Upper lobe of left lung (tissue), 6 donors: ENCODE measurements at regions not wholly inside any gene's neighbourhood (a gene's known extent, or its start where the extent isn't known, plus 50 kb on each side); places are given as distances from the start of the nearest gene placed in this dataset.

ENCODE experiments used
- ATAC-seq, 2 donors: fragments of 200-7000 bp; cut with Tn5 transposase; one replicate each; pipeline ENCODE4 v1.9.1; 2022; ENCODE audit warnings: mild to moderate bottlenecking in 2 of 2, moderate library complexity in 2 of 2; ENCODE audit not compliant: low FRiP score in 2 of 2
- DNase-seq, 2 donors: peaks; one replicate each; pipeline ENCODE4 v3.0.0-alpha.2; 2019 to 2020
- H3K27ac ChIP-seq, 4 donors: fragments of 200-600 bp; sonication (generic); one replicate each; pipeline ENCODE4 v1.5.1; 2016 to 2019
- H3K27me3 ChIP-seq, 4 donors: fragments of 200-600 bp; sonication (generic); one replicate each; pipeline ENCODE4 v1.5.1; 2017 to 2019
- H3K36me3 ChIP-seq, 4 donors: fragments of 200-600 bp; sonication (generic); one replicate each; pipeline ENCODE4 v1.5.1; 2016 to 2019
- H3K4me1 ChIP-seq, 4 donors: fragments of 200-600 bp; sonication (generic); one replicate each; pipeline ENCODE4 v1.5.1; 2018 to 2019
- H3K4me3 ChIP-seq, 4 donors: fragments of 200-600 bp; sonication (generic); one replicate each; pipeline ENCODE4 v1.5.1; 2017 to 2019; ENCODE audit warnings: mild to moderate bottlenecking in 2 of 4, moderate library complexity in 1 of 4
- H3K9me3 ChIP-seq, 4 donors: fragments of 200-600 bp; sonication (generic); one replicate each; pipeline ENCODE4 v1.5.1; 2018 to 2019
- EP300 ChIP-seq, 4 donors: sonication (generic); formaldehyde crosslinking; IDR thresholded peaks; one replicate each; pipeline ENCODE4 v1.5.1; 2017; ENCODE audit warnings: antibody characterized with exemption in 4 of 4, control low read depth in 2 of 4
- POLR2A ChIP-seq, 4 donors: fragments of 450-650 bp; IDR thresholded peaks; one replicate each; pipeline ENCODE4 v1.5.1; 2016 to 2017; ENCODE audit warnings: antibody characterized with exemption in 4 of 4, mild to moderate bottlenecking in 2 of 4
- POLR2AphosphoS5 ChIP-seq, 2 donors: sonication (generic); formaldehyde crosslinking; IDR thresholded peaks; one replicate each; pipeline ENCODE4 v1.5.1; 2017; ENCODE audit warnings: antibody characterized with exemption in 2 of 2
- WGBS, 2 donors: methylation state at CpG; one replicate each; pipeline ENCODE4 v1.1.5; 2017 to 2018; 5-methylcytosine and 5-hydroxymethylcytosine counted together
- TF ChIP-seq, protein P1 (sequence below), 6 experiments: fragments of 450-650 bp in 4 of 6; fragments of 200-600 bp in 2 of 6; sonication (generic) in 2 of 6; IDR thresholded peaks; one replicate each; pipeline ENCODE4 v1.5.1; 2016 to 2019; ENCODE audit warnings: antibody characterized with exemption in 6 of 6
- donor health status: DM: no; HTN: no; CAD: no; lungs with moderate emphysema.
- donor health status: DM: no; HTN: yes; CAD: no; lungs with severe emphysema.

DNA sequence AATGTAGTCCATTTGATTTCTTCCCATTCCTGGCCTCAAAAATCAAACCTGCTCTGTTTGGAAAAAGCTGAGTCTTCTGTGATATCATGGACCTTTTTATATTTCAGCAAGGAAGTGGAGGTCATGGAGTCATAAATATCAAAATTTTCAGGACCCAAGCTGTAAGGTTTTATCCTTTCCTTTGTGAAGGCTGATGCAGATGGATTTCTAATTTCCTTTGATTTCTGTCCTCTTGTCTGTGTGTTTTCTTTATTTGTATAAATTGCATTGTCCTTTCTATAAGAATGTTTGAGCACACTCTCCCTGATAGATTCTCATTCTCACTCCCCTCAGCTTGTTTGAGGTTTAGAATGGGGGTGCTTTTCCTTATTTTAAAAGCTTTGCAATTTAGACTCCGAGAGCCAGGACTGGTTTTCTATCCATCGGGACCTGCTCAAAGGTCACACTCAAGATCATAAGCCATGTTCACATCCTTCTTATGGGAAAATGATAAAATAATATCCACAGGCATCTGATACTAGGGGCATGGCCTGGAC lies 127.4 kb upstream of the TMEM161B start:
- TF ChIP-seq POLR2AphosphoS5 (IDR thresholded peaks at IDR 0.05) = no peak
- TF ChIP-seq EP300 (IDR thresholded peaks at IDR 0.05) = no peak
- no peak for TF ChIP-seq POLR2A (IDR thresholded peaks at IDR 0.05)
- TF ChIP-seq, protein P1, sequence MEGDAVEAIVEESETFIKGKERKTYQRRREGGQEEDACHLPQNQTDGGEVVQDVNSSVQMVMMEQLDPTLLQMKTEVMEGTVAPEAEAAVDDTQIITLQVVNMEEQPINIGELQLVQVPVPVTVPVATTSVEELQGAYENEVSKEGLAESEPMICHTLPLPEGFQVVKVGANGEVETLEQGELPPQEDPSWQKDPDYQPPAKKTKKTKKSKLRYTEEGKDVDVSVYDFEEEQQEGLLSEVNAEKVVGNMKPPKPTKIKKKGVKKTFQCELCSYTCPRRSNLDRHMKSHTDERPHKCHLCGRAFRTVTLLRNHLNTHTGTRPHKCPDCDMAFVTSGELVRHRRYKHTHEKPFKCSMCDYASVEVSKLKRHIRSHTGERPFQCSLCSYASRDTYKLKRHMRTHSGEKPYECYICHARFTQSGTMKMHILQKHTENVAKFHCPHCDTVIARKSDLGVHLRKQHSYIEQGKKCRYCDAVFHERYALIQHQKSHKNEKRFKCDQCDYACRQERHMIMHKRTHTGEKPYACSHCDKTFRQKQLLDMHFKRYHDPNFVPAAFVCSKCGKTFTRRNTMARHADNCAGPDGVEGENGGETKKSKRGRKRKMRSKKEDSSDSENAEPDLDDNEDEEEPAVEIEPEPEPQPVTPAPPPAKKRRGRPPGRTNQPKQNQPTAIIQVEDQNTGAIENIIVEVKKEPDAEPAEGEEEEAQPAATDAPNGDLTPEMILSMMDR (IDR thresholded peaks at IDR 0.05) = no peak
- no peaks in the 10 kb centered on the region for H3K4me1 ChIP-seq
- ATAC-seq (no peak), DNase-seq (no peak)
- H3K27me3 ChIP-seq = no peaks in the 10 kb centered on the region
- no peak overlapping the region for H3K4me3 ChIP-seq
- no peaks in the 10 kb centered on the region for H3K36me3 ChIP-seq
- H3K27ac ChIP-seq = no peak overlapping the region
- WGBS, 2 donors = 76 to 79% methylated on average over 2 of the region's 2 CpGs
- H3K9me3 ChIP-seq = no peaks in the 10 kb centered on the region

DNA sequence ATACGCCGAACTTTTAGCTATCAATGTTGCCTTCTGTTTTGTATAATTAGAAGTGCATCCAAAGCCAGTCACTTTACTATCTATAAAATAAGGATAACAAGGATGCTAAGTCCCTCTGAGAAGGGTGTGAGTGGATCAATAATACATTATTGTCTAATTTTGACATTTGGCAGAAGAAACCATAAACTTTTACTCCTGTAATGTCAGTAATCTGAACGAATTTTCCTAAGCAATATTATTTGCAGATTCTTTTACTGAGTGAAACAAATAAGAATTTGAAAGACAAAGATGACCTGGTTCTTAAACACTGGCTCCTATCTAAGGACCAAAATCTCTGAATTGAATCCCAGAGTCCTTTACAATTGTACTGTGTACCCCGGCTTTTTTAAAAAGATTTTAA lies 126.6 kb upstream of the TMEM161B start:
- no peak for TF ChIP-seq POLR2A (IDR thresholded peaks at IDR 0.05)
- no peak for TF ChIP-seq POLR2AphosphoS5 (IDR thresholded peaks at IDR 0.05)
- TF ChIP-seq, protein P1 (IDR thresholded peaks at IDR 0.05) = no peak
- TF ChIP-seq EP300 (IDR thresholded peaks at IDR 0.05) = no peak
- no peaks in the 10 kb centered on the region for H3K27me3 ChIP-seq
- H3K36me3 ChIP-seq = no peaks in the 10 kb centered on the region
- no peak overlapping the region for H3K27ac ChIP-seq
- ATAC-seq (no peak), DNase-seq (no peak)
- H3K4me3 ChIP-seq = no peak overlapping the region
- no peaks in the 10 kb centered on the region for H3K4me1 ChIP-seq
- 74 to 78% methylated on average over 4 of the region's 4 CpGs for whole genome bisulfite sequencing, 2 donors
- no peaks in the 10 kb centered on the region for H3K9me3 ChIP-seq

DNA sequence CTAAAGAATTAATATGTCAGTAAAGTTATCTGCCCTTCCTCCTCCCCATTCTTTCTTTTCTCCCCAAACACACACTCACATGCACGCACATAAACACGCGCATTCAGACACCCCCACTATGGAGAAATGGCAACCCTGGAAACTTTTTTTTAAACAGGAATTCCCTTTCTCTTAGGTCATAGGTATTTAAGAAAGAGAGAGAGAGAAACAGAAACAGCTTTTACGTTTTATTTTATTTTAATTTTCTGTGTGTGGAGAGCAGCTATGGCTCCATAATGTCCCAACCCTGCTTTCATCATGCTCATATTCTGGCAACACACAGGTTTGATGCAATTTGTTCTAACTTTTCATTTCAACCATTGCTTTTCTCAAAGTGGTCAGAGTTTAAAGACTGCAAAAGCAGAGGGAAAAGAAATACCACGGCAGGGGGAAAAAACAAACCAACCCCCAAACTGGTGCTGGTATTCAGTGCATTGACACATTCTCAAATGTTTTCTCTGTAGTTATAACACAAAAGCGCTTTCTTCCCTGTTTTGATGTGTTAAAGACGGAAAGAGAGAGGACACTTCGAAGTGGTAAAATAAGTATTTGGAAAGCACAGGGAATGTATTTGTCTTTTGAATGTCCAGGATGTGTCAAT lies 126.0 kb upstream of the TMEM161B start:
- ATAC-seq = no peak
- Histone ChIP-seq H3K4me1 (no peaks in the 10 kb centered on the region), H3K27me3 (no peaks in the 10 kb centered on the region), H3K27ac (no peak overlapping the region), H3K4me3 (no peak overlapping the region), H3K9me3 (no peaks in the 10 kb centered on the region), H3K36me3 (no peaks in the 10 kb centered on the region)
- 67 to 71% methylated on average over 8 of the region's 8 CpGs for whole genome bisulfite sequencing, 2 donors
- no peak for DNase-seq
- TF ChIP-seq POLR2A (IDR thresholded peaks at IDR 0.05) (no peak), EP300 (IDR thresholded peaks at IDR 0.05) (no peak), POLR2AphosphoS5 (IDR thresholded peaks at IDR 0.05) (no peak)

DNA sequence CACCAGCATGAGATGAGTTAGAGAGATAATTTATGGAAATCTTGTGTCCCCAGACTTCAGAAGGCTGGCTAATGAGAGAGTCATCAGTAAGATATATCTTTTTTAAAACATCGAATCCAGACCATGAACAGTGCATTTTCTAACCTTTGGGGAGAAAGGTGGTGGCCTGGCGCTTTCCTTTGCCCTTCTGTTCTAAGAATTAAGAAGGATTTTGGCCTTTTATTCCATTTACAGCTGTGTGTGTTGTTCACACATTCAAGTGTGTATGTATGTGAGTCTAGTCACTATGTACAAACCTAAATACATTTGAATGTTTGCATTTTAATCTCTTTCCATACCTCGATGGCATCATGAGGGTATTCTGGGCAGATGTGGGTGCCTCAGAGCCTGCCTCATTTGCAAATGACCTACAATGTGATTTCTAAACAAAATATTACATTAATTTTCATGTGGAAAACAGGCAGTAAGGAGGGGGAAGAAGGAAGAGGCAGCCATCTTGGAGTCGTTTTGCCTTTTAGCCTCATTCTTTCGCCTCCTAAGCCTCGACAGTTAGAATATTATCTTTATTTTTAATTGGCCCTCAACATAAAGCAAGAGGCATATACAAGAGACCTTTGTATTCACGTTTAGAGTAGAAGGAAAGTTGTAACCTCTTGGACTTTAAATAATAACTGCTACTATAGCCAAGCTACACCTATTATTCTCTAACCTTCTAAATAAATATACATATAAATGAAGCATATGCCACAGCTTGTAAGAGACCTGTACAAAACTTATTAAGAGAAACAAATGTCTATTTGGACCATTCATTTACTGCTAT lies 125.3 kb upstream of the TMEM161B start:
- TF ChIP-seq EP300 (IDR thresholded peaks at IDR 0.05) (no peak), POLR2AphosphoS5 (IDR thresholded peaks at IDR 0.05) (no peak), POLR2A (IDR thresholded peaks at IDR 0.05) (no peak)
- TF ChIP-seq, protein P1 (IDR thresholded peaks at IDR 0.05) = no peak
- Histone ChIP-seq H3K36me3 (no peaks in the 10 kb centered on the region), H3K27ac (no peak overlapping the region), H3K4me3 (no peak overlapping the region), H3K27me3 (no peaks in the 10 kb centered on the region), H3K9me3 (no peaks in the 10 kb centered on the region), H3K4me1 (no peaks in the 10 kb centered on the region)
- ATAC-seq (no peak), DNase-seq (no peak)
- WGBS, 2 donors = 67 to 69% methylated on average over 7 of the region's 7 CpGs

DNA sequence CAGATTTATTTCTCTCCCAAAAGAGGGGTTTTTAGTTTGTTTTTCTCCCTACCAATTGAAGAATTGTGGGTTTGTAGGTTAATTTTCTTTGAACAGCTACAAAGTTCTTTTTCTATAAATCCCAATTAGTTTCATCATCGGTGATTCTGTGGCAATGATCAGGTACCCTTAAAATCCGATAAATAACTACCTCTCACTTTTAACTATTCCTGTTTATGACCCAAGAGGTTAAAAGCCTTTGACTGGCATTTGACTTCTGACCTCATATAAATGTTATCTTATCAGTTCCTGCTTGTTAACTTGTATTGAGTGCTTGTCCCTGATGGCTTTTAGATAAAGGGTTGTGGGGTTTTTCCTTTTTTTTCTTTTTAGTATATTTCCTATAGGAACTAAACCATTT lies 124.4 kb upstream of the TMEM161B start:
- H3K4me3 ChIP-seq = no peak overlapping the region
- 43 to 47% methylated on average over 2 of the region's 2 CpGs for WGBS, 2 donors

More for the DNA sequence above, 124.4 kb upstream of the TMEM161B start:
- no peak for ATAC-seq
- TF ChIP-seq POLR2A (IDR thresholded peaks at IDR 0.05) (no peak), EP300 (IDR thresholded peaks at IDR 0.05) (no peak), POLR2AphosphoS5 (IDR thresholded peaks at IDR 0.05) (no peak)
- TF ChIP-seq, protein P1 (IDR thresholded peaks at IDR 0.05) = no peak
- no peak for DNase-seq
- Histone ChIP-seq H3K27ac (no peak overlapping the region), H3K27me3 (no peaks in the 10 kb centered on the region), H3K36me3 (no peaks in the 10 kb centered on the region), H3K9me3 (no peaks in the 10 kb centered on the region), H3K4me1 (no peaks in the 10 kb centered on the region)
